GM18505 (cell line): ENCODE measurements at regions not wholly inside any gene's neighbourhood (a gene's known extent, or its start where the extent isn't known, plus 50 kb on each side); places are given as distances from the start of the nearest gene placed in this dataset.
"Not testable (repeated sequence)": the region's sequence is repeated elsewhere in the genome, so short reads cannot be mapped to it uniquely, and the experiment has no call there.

Experiments
- ATAC-seq: cut with Tn5 transposase; IDR thresholded peaks from one replicate; pipeline ENCODE4 v1.9.1; 2021; ENCODE audit not compliant: unreplicated experiment
- POLR2A ChIP-seq: IDR thresholded peaks from 4 replicates; pipeline ENCODE4 v1.6.1; 2011; ENCODE audit warnings: borderline replicate concordance; ENCODE audit not compliant: insufficient read depth, insufficient read length; ENCODE audit errors: extremely low read depth

DNA sequence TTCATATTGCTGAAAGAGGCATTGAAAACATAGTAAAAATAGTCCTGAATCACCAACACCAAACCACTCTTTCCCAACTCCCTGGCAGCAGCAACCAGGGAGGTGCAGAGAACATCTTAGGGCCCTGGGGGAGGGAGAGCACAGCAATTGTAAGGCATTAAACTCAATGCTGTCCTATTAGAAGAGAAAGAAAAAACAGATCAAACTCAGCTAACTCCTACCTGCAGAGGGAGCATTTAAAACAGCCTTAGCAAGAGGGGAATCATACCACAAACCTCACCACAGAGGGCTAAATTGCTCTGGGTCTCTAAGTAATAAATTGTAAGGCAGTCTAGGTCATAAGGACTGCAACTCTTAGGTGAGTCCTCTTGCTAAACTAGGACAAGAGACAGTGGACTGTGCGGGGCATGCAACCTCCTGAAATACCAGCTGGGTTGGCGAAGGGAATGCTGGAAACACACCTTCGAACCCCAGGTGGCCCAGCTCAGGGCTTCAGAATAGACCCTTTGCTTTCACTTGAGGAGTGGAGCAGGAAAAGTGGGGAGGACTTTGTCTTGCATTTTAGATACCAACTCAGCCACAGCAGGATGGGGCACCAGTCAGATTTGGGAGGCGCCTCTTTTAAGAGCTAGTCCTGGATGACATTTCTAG is 697.1 kb upstream of the FAT3 start:
- TF ChIP-seq POLR2A, result no peak
- no peak for ATAC-seq

DNA sequence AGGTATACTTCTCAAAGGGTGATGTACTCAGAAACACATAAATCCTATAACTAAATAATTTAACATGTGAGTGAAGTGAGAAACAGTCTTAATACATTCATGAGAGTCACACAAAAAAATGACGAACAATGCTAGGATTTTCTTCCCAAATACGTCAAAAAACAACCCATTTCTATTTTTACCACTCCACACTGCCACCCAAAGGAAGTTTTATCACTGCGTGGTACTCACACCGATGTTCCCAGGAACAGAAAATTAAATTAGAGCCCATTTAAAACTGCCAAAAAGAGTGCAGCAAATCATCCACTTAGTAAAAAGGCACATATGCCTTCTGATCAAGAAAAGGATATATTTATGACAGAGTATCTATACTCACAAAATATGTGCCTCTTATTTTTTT is 710.9 kb upstream of the FAT3 start:
- TF ChIP-seq POLR2A, result no peak
- no peak for ATAC-seq

DNA sequence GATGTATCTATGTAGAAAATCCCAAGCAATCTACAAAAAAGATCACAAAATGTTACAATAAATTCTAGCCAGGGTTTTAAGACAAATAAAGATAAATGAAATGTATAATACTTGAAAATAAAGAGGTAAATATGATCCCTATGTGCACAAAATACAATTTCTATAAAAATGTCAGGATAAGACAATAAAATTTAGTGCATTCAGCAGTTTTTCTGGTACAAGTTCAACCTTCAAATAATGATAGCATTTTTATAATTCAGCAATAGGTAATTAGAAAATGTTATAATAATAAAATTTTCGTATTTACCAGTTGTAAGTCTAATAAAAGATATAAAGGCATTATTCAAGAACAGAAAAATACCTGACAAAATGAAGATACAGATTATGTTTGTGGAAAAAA is 726.8 kb upstream of the FAT3 start:
- no peak for TF ChIP-seq POLR2A
- ATAC-seq, result no peak

DNA sequence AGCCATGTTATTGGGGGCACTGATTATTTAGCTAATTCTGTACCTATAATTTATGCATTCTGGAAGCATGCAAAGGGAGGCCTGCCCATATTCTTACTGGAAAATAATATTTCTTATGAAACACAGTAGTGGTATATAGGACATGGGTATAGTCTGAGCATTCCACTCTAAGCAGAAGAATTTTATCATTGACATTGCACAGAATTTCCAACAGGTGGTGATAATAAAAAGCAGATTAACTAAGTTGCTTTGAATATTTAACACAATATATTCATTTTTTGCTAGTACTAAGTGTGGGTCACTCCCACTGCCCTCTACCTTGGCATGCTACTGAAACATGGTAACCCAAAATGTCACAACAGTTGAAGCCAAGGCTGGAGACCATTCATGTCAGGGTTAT is 728.8 kb upstream of the FAT3 start:
- ATAC-seq, result no peak
- TF ChIP-seq POLR2A, result no peak

DNA sequence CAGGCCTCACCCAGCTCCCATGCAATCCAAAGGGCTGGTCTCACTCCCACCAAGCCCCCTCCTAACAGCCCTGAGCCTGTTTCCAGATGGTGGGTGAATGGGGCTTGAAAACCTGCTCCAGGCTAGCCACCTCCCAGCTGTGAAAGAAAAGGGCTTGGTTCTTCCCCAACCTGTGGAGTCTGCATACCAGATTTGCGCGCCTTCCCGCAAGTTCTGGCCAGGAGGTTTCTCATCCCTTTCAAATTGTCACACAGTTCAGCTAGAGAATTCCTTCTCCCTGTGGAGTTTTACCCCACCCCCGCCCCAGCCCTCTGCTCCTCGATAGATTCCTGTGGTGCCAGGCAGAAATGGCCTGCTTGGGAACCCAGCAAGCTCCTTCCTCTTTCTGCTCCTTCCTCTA is 734.6 kb upstream of the FAT3 start:
- TF ChIP-seq POLR2A, result no peak
- no peak for ATAC-seq

DNA sequence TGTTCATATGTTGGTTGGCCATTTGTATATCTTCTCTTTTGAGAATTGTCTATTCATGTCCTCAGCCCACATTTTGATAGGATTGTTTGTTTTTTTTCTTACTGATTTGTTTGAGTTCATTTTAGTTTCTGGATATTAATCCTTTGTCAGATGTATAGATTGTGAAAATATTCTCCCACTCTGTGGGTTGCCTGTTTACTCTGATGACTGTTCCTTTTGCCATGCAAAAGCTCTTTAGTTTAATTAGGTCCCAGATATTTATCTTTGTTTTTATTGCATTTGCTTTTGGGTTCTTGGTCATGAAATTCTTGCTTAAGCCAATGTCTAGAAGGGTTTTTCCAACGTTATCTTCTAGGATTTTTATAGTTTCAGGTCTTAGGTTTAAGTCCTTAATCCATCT is 740.7 kb upstream of the FAT3 start:
- not testable (repeated sequence) for ATAC-seq

DNA sequence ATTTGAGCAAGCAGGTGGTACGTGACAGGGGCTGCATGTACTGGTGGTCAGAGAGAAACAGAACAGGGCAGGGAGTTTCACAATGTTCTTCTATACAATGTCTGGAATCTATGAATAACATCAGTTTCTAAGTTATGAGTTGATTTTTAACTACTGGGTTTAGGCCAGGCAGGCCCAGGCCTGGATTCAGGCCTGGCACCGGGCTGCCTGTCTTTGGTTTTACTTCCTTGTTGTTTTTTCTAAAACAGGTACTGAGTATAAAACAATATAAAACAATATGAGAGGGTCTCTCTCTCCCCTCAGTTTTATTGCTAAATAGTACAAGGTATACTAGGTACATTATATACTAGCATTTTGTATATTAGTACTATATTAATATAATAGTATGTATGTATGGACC is 742.7 kb upstream of the FAT3 start:
- not testable (repeated sequence) for ATAC-seq

DNA sequence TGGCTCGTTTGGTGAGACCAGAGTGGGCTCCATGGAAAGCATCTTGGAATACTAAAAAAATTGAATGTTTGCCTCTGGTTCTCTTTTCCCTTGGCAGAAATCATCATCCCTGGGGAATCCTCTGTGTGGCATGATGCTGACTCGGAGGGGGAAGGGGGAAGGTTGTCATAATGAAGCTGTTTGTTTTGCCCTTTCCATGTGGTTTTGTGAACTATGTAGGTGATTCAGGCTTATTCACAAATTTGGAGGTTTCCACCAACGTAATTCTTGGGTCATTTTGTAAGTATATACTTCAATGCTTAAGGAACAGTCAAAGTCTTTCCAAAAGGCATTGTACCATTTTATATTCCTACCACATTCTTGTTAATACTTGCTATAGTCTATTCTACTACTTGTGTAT is 754.0 kb upstream of the FAT3 start:
- TF ChIP-seq POLR2A, result no peak
- no peak for ATAC-seq

DNA sequence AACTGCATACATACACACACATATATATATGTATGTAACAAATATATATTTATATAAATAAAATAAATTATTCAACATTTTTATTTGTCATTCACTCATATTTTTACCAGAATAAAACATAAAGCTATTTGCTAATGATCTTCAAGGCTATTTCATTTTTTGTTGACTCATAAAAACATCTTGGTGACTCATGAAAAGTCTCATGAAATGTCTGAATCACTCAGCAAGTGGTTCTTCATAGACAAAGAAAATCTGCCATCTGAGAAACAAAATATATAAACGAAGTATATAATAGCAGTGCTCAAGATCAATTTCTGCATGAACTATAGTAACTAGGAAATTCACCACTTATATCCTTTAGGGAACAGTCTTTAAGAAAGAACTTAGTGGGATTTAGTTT is 764.8 kb upstream of the FAT3 start:
- TF ChIP-seq POLR2A, result no peak
- ATAC-seq, result no peak

DNA sequence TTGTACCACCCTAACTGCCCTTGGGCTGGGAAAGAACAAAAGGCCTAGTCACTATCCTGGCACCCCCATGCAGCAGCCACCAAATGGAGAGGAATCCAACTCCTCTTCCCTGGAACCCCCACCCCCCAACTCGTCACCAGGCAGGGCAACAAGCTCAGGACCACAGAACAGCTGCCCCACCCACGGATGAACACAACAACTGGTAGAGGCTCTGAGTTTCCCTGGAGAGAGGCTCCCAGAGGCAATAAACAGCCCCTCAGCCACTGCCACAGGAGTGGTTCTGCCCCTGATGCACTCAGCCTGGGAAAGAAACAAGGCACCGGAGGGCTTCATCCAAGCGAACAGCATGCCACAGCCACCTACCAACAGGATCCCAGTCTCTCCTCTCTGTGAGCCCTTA is 778.4 kb upstream of the FAT3 start:
- no peak for ATAC-seq

DNA sequence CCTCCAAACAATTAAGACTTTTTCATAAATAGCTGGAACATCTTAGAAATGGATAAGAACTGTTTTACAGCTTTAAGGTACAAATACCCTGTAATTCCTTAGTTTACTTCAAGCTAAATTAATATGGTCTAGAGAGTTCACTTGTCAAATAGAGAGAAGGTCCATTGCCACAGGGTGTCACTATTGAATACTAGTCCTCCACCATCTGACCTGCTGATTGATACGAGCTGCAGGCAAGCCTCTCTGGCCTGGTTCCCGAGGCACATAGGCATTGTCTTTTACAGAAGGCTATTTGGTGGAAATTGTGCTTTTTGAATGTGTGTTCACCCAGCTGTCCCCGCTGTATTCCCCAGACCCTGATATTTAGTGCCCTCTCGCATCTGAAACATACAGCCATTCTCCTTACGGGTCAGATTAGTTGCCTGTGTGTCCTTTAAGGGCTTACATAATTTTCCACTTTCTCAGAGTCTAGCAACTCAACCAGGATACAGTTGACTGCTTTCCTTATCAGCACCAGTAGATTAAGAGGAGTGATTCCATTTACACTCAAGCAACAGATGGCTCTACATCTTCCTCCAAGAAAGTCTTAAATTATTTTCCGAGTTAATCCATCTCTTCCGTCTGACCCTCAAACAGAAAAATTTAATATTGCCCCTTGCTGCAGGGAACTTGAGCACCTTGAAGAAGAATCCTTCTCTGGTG is 788.8 kb upstream of the FAT3 start:
- no peak for ATAC-seq
- no peak for TF ChIP-seq POLR2A

More for the DNA sequence above, 778.4 kb upstream of the FAT3 start:
- TF ChIP-seq POLR2A, result no peak

DNA sequence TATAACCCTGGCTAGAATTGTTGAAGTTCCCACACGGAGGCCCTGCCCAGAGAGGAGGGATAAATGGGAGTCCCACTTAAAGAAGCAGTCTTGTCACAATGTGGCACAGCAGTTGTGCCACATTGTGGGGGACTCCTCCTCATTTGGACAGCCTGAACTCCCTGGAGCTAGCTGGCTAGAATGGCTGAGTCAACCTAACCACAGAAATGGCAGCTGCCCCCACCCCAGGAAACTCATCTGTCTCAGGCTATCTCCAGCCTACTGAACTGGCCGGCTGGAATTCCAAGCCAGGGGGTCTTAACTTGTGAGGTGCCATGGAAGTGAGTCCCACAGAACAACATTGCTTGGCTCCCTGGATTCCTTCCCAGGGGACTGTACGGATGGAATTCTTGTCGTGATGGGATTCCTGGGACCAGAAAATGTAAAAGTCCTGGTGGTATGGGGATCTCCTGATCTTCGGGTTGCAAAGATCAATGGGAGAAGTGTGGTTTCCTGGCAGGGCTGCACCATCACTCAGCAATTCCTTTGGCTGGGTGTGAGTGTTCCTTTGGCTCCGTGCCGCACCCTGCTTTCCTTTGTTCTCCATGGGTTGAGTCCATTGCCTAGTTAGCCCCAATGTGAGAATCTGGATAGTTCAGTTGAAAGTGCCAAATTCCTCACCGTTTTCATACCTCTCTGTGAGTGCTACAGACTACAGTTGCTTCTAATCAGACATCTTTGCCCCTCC is 791.2 kb upstream of the FAT3 start:
- ATAC-seq, result no peak
- no peak for TF ChIP-seq POLR2A

DNA sequence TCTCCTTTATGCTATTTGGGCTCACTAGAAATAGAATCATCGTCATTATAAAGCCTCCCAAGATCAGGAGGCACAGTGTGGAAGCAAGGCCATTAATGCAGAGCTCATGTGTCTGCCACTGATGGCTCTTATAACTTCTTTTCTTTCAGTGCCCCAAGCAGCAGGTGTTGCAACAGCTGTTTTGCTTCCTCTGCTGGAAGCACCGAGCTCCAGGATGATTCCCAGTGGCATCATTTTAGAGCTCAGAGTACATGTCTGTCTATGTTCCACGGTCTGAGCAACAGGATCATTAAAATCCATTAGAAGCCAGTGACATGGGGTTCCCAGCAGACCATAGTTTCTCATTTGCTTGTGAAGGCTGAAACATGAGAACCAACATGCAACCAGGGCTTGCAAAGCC is 803.0 kb upstream of the FAT3 start:
- no peak for ATAC-seq
- TF ChIP-seq POLR2A, result no peak

DNA sequence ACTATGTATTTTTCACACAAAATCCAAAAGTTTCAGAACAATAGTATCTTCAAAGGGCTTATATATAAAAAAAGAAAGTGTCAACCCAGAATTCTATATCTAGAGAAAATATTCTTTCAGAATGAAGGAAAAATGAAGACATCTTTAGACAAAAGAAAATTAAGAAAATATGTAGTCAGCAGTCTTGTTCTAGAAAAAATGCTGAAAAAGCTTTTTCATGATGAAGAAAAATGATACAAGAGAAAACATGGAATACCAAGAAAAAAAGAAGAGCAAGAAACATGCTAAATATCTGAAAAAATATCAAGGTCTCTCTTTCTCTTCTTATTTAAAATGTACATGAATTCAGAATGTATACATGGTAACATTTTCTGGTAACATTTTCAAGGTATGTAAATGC is 816.8 kb upstream of the FAT3 start:
- no peak for TF ChIP-seq POLR2A
- no peak for ATAC-seq
